ENCODE measurements at regions not wholly inside any gene's neighbourhood (a gene's known extent, or its start where the extent isn't known, plus 50 kb on each side); places are given as distances from the start of the nearest gene placed in this dataset.

GRCh38 chr5:166370928-166371690 lies 1920.3 kb upstream of the WWC1 start:
- TF ChIP-seq CTCF (IDR thresholded peaks at IDR 0.05; ENCODE audit: low read depth, low read length) (no peak), MAX (IDR thresholded peaks at IDR 0.05; ENCODE audit: low read depth, low read length) (no peak), MYC (IDR thresholded peaks at IDR 0.05; ENCODE audit: low read depth, low read length) (no peak), POLR2A (IDR thresholded peaks at IDR 0.05; ENCODE audit: extremely low read depth, insufficient read length) (no peak)

Measured in NB4 (cell line).